ENCODE measurements at regions not wholly inside any gene's neighbourhood (a gene's known extent, or its start where the extent isn't known, plus 50 kb on each side); places are given as distances from the start of the nearest gene placed in this dataset.

GRCh38 chr4:156169011-156169410 lies 215.3 kb upstream of the CTSO start:
- TF ChIP-seq REST (IDR thresholded peaks at IDR 0.05; ENCODE audit: low read depth) (no peak), TAF1 (IDR thresholded peaks at IDR 0.05; ENCODE audit: low read depth) (no peak)

Data from Ishikawa (cell line).